Keratinocyte (primary cell): ENCODE measurements at regions not wholly inside any gene's neighbourhood (a gene's known extent, or its start where the extent isn't known, plus 50 kb on each side); places are given as distances from the start of the nearest gene placed in this dataset.

Experiments used
- DNase-seq: peaks from one replicate; pipeline ENCODE4 v3.0.0-alpha.2; 2011; ENCODE audit warnings: low read depth, missing footprints, low spot score
- FAIRE-seq: peaks from 2 replicates; lab custom pipeline; 2011; peaks lifted over from hg19 to GRCh38; lab: Jason Lieb, UNC
- H2AFZ ChIP-seq: 2 replicates; pipeline ENCODE4 v1.6.0; 2012; ENCODE audit warnings: low read length, control low read depth, inconsistent platforms; ENCODE audit not compliant: control insufficient read depth
- H3K27ac ChIP-seq: 2 replicates; pipeline ENCODE4 v1.5.1; 2011; ENCODE audit warnings: low read length; ENCODE audit not compliant: control insufficient read depth, insufficient read depth
- H3K27me3 ChIP-seq: 3 replicates; pipeline ENCODE4 v1.6.0; 2011; ENCODE audit warnings: low read length; ENCODE audit not compliant: control insufficient read depth, insufficient read depth; ENCODE audit errors: extremely low read depth
- H3K36me3 ChIP-seq, 2 experiments: 2 replicates in 1 of 2; 3 replicates in 1 of 2; pipeline ENCODE4 v1.5.1; 2011; ENCODE audit warnings: low read length in 2 of 2, mild to moderate bottlenecking in 1 of 2; ENCODE audit not compliant: control insufficient read depth in 2 of 2, insufficient read depth in 2 of 2; ENCODE audit errors: extremely low read depth in 1 of 2
- H3K4me1 ChIP-seq: 3 replicates; pipeline ENCODE4 v1.5.1; 2011; ENCODE audit warnings: low read length; ENCODE audit not compliant: control insufficient read depth, insufficient read depth; ENCODE audit errors: extremely low read depth
- H3K4me2 ChIP-seq: 3 replicates; pipeline ENCODE4 v1.6.0; 2011; ENCODE audit warnings: low read depth, low read length; ENCODE audit not compliant: control insufficient read depth, insufficient read depth; ENCODE audit errors: extremely low read depth
- H3K4me3 ChIP-seq, 3 experiments: fragments of 200-600 bp in 1 of 3; sonication (generic) in 1 of 3; 2 replicates in 2 of 3; 3 replicates in 1 of 3; pipeline ENCODE4 v1.5.1; 2011 to 2016; ENCODE audit warnings: low read length in 3 of 3, mild to moderate bottlenecking in 3 of 3, control low read depth in 2 of 3, inconsistent platforms in 1 of 3, low read depth in 1 of 3, mixed read lengths in 1 of 3, mixed run types in 1 of 3, moderate library complexity in 1 of 3; ENCODE audit not compliant: control insufficient read depth in 2 of 3, insufficient read depth in 2 of 3; ENCODE audit errors: extremely low read depth in 1 of 3
- H3K79me2 ChIP-seq: 2 replicates; pipeline ENCODE4 v1.6.0; 2012; ENCODE audit warnings: low read length; ENCODE audit not compliant: control insufficient read depth, insufficient read depth
- H3K9ac ChIP-seq: 3 replicates; pipeline ENCODE4 v1.6.0; 2011; ENCODE audit warnings: low read length; ENCODE audit not compliant: control insufficient read depth, insufficient read depth; ENCODE audit errors: extremely low read depth
- H3K9me1 ChIP-seq: 3 replicates; pipeline ENCODE4 v1.6.0; 2011; ENCODE audit warnings: low read length; ENCODE audit not compliant: control insufficient read depth, insufficient read depth; ENCODE audit errors: extremely low read depth
- H3K9me3 ChIP-seq: 2 replicates; pipeline ENCODE4 v1.5.1; 2012; ENCODE audit warnings: low read depth, low read length; ENCODE audit not compliant: control insufficient read depth
- H4K20me1 ChIP-seq: 3 replicates; pipeline ENCODE4 v1.6.0; 2011; ENCODE audit warnings: low read length; ENCODE audit not compliant: control insufficient read depth, insufficient read depth; ENCODE audit errors: extremely low read depth
- EZH2 ChIP-seq: IDR thresholded peaks from one replicate; pipeline ENCODE4 v1.6.1; 2012; ENCODE audit warnings: inconsistent platforms, mild to moderate bottlenecking, low read length, moderate library complexity
- dilution Hi-C: fragments of 300-500 bp; cut with MboI; formaldehyde crosslinking; loops from one replicate; pipeline ENCODE4 v1.7.0; 2020; ENCODE audit warnings: low sequenced_read_pairs; ENCODE audit not compliant: extremely low pct_ligation_motif_present
- TF ChIP-seq, protein P1 (sequence below), 3 experiments: IDR thresholded peaks in 1 of 3; conservative IDR thresholded peaks in 1 of 3; optimal IDR thresholded peaks in 1 of 3; 2 replicates in 2 of 3; 3 replicates in 1 of 3; pipeline versions ENCODE3 to v1.5.1; 2011; ENCODE audit warnings: low read length in 3 of 3, mild to moderate bottlenecking in 3 of 3, moderate library complexity in 2 of 3, control low read depth in 1 of 3, inconsistent platforms in 1 of 3; ENCODE audit not compliant: insufficient read depth in 2 of 3; ENCODE audit errors: extremely low read depth in 1 of 3

DNA sequence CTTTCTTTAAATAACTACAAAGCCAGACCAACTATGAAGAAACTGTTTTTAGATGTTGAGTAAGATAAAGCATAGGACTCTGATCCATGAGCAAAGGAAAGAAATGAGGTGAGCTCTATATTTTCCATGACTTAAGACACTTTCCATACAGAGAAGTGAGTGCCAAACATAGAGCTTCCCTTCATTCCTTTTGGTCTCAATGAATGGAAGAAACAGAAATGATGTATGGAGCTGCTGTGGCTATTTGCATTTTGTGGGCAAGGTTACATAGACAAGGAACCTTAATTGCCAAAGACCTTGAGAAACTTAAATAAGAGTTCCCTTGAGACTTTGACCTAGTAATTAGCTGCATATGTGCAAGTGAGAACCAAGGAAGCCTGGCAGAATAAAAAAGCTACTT lies 1152.2 kb downstream of the XPNPEP1 start:
- Histone ChIP-seq H3K79me2 (no peaks in the 10 kb centered on the region), H3K9ac (no peak overlapping the region), H3K4me1 (no peaks in the 10 kb centered on the region), H3K9me1 (no peaks in the 10 kb centered on the region), H3K9me3 (no peaks in the 10 kb centered on the region), H3K27ac (no peak overlapping the region), H3K4me2 (no peak overlapping the region), H3K27me3 (no peaks in the 10 kb centered on the region), H3K4me3 (no peak overlapping the region), H3K36me3 (no peaks in the 10 kb centered on the region), H4K20me1 (no peaks in the 10 kb centered on the region), H2AFZ (no peak overlapping the region)
- dilution Hi-C loops, result no loop called here
- DNase-seq (no peak), FAIRE-seq (no peak)
- no peak for TF ChIP-seq EZH2
- TF ChIP-seq, protein P1, sequence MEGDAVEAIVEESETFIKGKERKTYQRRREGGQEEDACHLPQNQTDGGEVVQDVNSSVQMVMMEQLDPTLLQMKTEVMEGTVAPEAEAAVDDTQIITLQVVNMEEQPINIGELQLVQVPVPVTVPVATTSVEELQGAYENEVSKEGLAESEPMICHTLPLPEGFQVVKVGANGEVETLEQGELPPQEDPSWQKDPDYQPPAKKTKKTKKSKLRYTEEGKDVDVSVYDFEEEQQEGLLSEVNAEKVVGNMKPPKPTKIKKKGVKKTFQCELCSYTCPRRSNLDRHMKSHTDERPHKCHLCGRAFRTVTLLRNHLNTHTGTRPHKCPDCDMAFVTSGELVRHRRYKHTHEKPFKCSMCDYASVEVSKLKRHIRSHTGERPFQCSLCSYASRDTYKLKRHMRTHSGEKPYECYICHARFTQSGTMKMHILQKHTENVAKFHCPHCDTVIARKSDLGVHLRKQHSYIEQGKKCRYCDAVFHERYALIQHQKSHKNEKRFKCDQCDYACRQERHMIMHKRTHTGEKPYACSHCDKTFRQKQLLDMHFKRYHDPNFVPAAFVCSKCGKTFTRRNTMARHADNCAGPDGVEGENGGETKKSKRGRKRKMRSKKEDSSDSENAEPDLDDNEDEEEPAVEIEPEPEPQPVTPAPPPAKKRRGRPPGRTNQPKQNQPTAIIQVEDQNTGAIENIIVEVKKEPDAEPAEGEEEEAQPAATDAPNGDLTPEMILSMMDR (optimal IDR thresholded peaks at IDR 0.05 in 1 of 3, IDR thresholded peaks at IDR 0.05 in 1 of 3, conservative IDR thresholded peaks at IDR 0.05 in 1 of 3; ENCODE audit: extremely low read depth in 1 of 3, insufficient read depth in 2 of 3, low read length in 3 of 3), result no peak

DNA sequence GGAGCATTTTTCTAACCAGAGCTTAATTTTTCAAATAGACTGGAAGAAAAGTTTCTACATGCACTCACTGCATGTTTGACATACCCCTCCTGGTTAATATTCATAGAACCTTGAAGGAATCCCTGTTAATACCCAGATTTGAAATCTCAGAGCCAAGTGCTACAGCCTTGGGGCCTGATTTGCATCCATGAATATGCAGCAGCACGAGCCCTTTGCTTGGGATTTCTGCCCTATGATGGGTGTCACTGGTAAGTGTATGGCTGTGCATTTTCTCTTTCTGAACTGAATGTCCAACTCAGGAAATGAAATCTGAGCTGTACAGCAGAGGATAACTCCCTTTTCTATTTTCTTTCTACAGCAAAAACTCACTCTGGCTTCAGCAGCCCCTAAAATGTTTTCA lies 1157.5 kb downstream of the XPNPEP1 start:
- Histone ChIP-seq H3K27me3 (no peaks in the 10 kb centered on the region), H3K4me2 (no peak overlapping the region), H3K36me3 (no peaks in the 10 kb centered on the region), H3K4me1 (no peaks in the 10 kb centered on the region), H3K9me3 (no peaks in the 10 kb centered on the region), H3K9me1 (no peaks in the 10 kb centered on the region), H2AFZ (no peak overlapping the region), H3K27ac (no peak overlapping the region), H3K4me3 (no peak overlapping the region), H3K79me2 (no peaks in the 10 kb centered on the region), H4K20me1 (no peaks in the 10 kb centered on the region), H3K9ac (no peak overlapping the region)
- FAIRE-seq (no peak), DNase-seq (no peak)
- dilution Hi-C loops, result no loop called here
- TF ChIP-seq, protein P1 (optimal IDR thresholded peaks at IDR 0.05 in 1 of 3, IDR thresholded peaks at IDR 0.05 in 1 of 3, conservative IDR thresholded peaks at IDR 0.05 in 1 of 3; ENCODE audit: extremely low read depth in 1 of 3, insufficient read depth in 2 of 3, low read length in 3 of 3), result no peak
- TF ChIP-seq EZH2, result no peak
